ENCODE measurements at regions not wholly inside any gene's neighbourhood (a gene's known extent, or its start where the extent isn't known, plus 50 kb on each side); places are given as distances from the start of the nearest gene placed in this dataset.

DNA sequence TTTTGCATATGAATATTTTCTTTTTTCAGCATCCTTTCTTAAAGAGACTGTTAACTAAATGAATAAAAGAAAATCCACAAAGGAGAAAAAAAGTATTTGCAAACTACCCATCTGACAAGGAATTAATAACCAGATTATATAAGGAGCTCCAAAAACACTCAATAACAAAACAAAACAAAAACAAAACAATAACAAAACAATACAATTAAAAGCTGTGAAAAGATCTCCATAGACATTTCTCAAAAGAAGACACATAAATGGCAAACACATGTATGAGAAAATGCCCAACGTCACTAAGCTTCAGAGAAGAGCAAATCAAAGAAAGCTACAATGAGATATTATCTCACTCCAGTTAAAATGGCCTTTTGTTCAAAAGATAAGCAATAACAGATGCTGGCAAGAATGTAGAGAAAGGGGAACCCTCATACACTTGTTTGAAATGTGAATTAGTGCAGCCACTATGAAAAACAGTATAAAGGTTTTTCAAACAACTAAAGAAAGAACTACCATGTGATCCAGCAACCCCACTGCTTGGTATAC is 1310.0 kb upstream of the EYS start:
- TF ChIP-seq, protein P1, sequence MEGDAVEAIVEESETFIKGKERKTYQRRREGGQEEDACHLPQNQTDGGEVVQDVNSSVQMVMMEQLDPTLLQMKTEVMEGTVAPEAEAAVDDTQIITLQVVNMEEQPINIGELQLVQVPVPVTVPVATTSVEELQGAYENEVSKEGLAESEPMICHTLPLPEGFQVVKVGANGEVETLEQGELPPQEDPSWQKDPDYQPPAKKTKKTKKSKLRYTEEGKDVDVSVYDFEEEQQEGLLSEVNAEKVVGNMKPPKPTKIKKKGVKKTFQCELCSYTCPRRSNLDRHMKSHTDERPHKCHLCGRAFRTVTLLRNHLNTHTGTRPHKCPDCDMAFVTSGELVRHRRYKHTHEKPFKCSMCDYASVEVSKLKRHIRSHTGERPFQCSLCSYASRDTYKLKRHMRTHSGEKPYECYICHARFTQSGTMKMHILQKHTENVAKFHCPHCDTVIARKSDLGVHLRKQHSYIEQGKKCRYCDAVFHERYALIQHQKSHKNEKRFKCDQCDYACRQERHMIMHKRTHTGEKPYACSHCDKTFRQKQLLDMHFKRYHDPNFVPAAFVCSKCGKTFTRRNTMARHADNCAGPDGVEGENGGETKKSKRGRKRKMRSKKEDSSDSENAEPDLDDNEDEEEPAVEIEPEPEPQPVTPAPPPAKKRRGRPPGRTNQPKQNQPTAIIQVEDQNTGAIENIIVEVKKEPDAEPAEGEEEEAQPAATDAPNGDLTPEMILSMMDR (IDR thresholded peaks at IDR 0.05): no peak
- no peak for TF ChIP-seq POLR2A (IDR thresholded peaks at IDR 0.05)
